Ishikawa (cell line): ENCODE measurements at regions not wholly inside any gene's neighbourhood (a gene's known extent, or its start where the extent isn't known, plus 50 kb on each side); places are given as distances from the start of the nearest gene placed in this dataset.

Experiments used
- CEBPB ChIP-seq: IDR thresholded peaks from 2 replicates; pipeline ENCODE4 v1.6.1; 2012
- CREB1 ChIP-seq: IDR thresholded peaks from 2 replicates; pipeline ENCODE4 v1.6.1; 2012; ENCODE audit warnings: low read depth
- EGR1 ChIP-seq: IDR thresholded peaks from 2 replicates; pipeline ENCODE4 v1.6.1; 2012
- EP300 ChIP-seq: IDR thresholded peaks from 2 replicates; pipeline ENCODE4 v1.6.1; 2012; ENCODE audit warnings: borderline replicate concordance
- FOXM1 ChIP-seq: IDR thresholded peaks from 2 replicates; pipeline ENCODE4 v1.6.1; 2012; ENCODE audit warnings: low read depth, borderline replicate concordance
- MAX ChIP-seq: IDR thresholded peaks from 2 replicates; pipeline ENCODE4 v1.6.1; 2012
- NFIC ChIP-seq: IDR thresholded peaks from 2 replicates; pipeline ENCODE4 v1.6.1; 2012
- RAD21 ChIP-seq: IDR thresholded peaks from 2 replicates; pipeline ENCODE4 v1.6.1; 2012; ENCODE audit warnings: low read depth
- REST ChIP-seq: IDR thresholded peaks from 2 replicates; pipeline ENCODE4 v1.6.1; 2012; ENCODE audit warnings: low read depth, mild to moderate bottlenecking
- TAF1 ChIP-seq: IDR thresholded peaks from 2 replicates; pipeline ENCODE4 v1.6.1; 2012; ENCODE audit warnings: low read depth, mild to moderate bottlenecking
- TEAD4 ChIP-seq: IDR thresholded peaks from 2 replicates; pipeline ENCODE4 v1.6.1; 2012
- YY1 ChIP-seq: IDR thresholded peaks from 2 replicates; pipeline ENCODE4 v1.6.1; 2012; ENCODE audit warnings: low read depth

- no peak for TF ChIP-seq MAX
- no peak for TF ChIP-seq TAF1
- no peak for TF ChIP-seq EP300
- no peak for TF ChIP-seq NFIC
- TF ChIP-seq REST = no peak
- TF ChIP-seq TEAD4 = no peak
- no peak for TF ChIP-seq CREB1
- no peak for TF ChIP-seq CEBPB
- TF ChIP-seq YY1 = no peak
- no peak for TF ChIP-seq EGR1
- no peak for TF ChIP-seq RAD21
- no peak for TF ChIP-seq FOXM1
Observed at GRCh38 chr2:180539541-180539940, 440.9 kb upstream of the UBE2E3 start.
